ENCODE measurements at regions not wholly inside any gene's neighbourhood (a gene's known extent, or its start where the extent isn't known, plus 50 kb on each side); places are given as distances from the start of the nearest gene placed in this dataset.

DNA sequence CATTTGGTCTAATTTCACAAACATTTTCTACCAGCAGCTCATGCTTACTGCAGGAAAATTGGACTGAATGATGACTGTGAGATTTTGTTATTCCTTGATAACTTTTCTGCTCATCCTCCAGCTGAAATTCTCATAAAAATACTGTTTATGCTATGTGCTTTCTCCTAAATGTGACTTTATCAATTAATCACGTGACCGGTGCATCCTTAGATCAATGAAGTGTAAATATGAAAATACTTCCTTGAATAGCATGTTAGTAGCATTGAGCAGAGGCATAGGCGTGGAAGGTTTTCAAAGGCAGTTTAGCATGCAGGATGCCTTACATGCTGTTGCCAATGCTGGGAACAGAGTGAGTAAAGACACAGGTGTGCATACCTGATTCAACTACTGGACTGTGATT is 1002.5 kb downstream of the CBLN2 start:
- TF ChIP-seq, protein P1, sequence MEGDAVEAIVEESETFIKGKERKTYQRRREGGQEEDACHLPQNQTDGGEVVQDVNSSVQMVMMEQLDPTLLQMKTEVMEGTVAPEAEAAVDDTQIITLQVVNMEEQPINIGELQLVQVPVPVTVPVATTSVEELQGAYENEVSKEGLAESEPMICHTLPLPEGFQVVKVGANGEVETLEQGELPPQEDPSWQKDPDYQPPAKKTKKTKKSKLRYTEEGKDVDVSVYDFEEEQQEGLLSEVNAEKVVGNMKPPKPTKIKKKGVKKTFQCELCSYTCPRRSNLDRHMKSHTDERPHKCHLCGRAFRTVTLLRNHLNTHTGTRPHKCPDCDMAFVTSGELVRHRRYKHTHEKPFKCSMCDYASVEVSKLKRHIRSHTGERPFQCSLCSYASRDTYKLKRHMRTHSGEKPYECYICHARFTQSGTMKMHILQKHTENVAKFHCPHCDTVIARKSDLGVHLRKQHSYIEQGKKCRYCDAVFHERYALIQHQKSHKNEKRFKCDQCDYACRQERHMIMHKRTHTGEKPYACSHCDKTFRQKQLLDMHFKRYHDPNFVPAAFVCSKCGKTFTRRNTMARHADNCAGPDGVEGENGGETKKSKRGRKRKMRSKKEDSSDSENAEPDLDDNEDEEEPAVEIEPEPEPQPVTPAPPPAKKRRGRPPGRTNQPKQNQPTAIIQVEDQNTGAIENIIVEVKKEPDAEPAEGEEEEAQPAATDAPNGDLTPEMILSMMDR (IDR thresholded peaks at IDR 0.05; ENCODE audit: low read length), result no peak
- TF ChIP-seq EZH2 (optimal IDR thresholded peaks at IDR 0.05; ENCODE audit: low read depth, low read length), result no peak
- no peak for TF ChIP-seq EZH2phosphoT487 (IDR thresholded peaks at IDR 0.05; ENCODE audit: low read length)
